Fibroblast of skin of right quadriceps (primary cell): ENCODE measurements at regions not wholly inside any gene's neighbourhood (a gene's known extent, or its start where the extent isn't known, plus 50 kb on each side); places are given as distances from the start of the nearest gene placed in this dataset.
"Not testable (repeated sequence)": the region's sequence is repeated elsewhere in the genome, so short reads cannot be mapped to it uniquely, and the experiment has no call there.

ENCODE experiments used
- DNase-seq: peaks from one replicate; pipeline ENCODE4 v3.0.0-alpha.2; 2013

DNA sequence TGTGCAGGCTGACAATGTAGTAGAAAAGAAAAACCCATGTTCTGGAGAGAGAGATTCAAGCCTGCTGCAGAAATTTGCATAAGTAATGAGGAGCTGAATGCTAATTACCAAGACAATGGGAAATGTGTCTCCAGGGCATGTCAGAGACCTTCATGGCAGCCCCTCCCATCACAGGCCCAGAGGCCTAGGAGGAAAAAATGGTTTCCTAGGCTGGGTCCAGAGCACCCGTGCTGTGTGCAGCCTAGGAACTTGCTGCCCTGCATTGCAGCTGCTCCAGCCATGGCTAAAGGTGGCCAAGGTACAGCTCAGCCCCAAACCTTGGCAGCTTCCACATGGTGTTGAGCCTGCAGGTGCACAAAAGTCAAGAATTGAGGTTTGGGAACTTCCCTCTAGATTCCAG is 402.3 kb downstream of the PRR32 start:
- not testable (repeated sequence) for DNase-seq

GRCh38 chrX:127243654-127244053 is 424.1 kb downstream of the PRR32 start:
- DNase-seq: no peak

GRCh38 chrX:127259742-127260141 is 440.2 kb downstream of the PRR32 start:
- no peak for DNase-seq

DNA sequence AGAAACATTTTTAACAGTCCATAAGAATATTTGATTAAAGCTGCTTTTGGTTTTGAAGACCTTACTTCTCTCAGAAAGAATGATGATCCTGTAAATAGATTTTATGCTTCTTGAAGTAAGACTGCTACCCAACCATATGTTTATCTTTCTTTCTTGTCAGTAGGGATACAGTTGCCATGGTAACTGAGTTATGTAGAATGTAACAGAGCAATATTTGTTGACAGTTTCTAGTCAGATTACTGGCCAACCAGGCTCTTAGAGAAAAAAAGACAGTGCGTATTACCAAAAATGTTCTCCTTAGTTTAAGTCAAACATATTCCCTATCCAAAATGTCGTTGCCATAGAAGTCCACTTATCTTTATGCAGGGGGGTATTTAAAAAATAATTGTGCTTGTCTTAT is 456.8 kb downstream of the PRR32 start:
- DNase-seq: no peak

- no peak for DNase-seq
These were observed 481.0 kb downstream of the PRR32 start for GRCh38 chrX:127300511-127300910.

- no peak for DNase-seq
These were observed 483.3 kb downstream of the PRR32 start for GRCh38 chrX:127302841-127303240.

- DNase-seq: no peak
These were observed 485.5 kb downstream of the PRR32 start for GRCh38 chrX:127305013-127305412.

DNA sequence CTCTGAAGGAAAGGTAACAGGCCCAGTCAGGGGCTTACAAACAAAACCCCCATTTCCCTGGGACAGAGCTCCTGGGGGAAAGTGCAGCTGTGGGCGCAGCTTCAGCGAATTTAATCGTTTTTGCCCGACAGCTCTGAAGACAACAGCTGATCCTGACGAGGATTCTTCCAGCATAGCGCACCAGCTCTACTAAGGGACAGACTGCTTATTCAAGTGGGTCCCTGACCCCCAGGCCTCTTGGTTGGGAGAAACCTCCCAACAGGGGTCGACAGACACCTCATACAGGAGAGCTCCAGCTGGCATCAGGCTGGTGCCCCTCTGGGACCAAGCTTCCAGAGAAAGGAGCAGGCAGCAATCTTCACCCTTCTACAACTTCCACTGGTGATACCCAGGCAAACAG is 486.7 kb downstream of the PRR32 start:
- no peak for DNase-seq

DNA sequence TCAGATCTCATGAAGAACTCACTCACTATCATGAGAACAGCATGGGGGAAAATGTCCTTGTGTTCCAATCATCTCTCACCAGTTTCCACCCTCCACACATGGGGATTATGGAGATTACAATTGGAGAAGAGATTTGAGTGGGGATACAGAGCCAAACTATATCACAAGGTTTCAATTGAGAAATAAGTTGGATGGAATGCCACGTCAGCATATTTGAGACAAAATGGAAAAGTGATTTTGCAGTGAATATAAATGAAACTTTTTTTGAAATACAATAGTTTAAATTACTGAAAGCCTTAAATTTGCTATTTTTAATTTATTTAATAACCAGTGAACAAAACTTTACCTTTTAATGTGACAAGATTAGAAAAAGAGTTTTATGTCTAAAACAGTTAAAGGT is 494.1 kb downstream of the PRR32 start:
- DNase-seq: no peak

- no peak for DNase-seq
These were observed 497.6 kb downstream of the PRR32 start for GRCh38 chrX:127317159-127317558.

- no peak for DNase-seq
These were observed 504.6 kb downstream of the PRR32 start for GRCh38 chrX:127324128-127324527.
